HAP-1 (cell line): ENCODE measurements at regions not wholly inside any gene's neighbourhood (a gene's known extent, or its start where the extent isn't known, plus 50 kb on each side); places are given as distances from the start of the nearest gene placed in this dataset.

Source experiments
- DNase-seq, 2 experiments: peaks; one replicate each; pipeline ENCODE4 v3.0.0-alpha.2; 2016 to 2020; ENCODE audit warnings: low spot score in 2 of 2
- H3K27me3 ChIP-seq: fragments of 250-450 bp; sonication (Bioruptor Pico); 2 replicates; pipeline ENCODE4 v1.5.1; 2020; ENCODE audit warnings: low read depth, mild to moderate bottlenecking, moderate library complexity
- H3K36me3 ChIP-seq: fragments of 250-450 bp; sonication (Bioruptor Pico); replicated peaks from 2 replicates; pipeline ENCODE4 v1.5.1; 2020; ENCODE audit warnings: mild to moderate bottlenecking
- H3K4me1 ChIP-seq: fragments of 250-450 bp; sonication (Bioruptor Pico); 2 replicates; pipeline ENCODE4 v1.5.1; 2020; ENCODE audit warnings: mild to moderate bottlenecking
- H3K4me3 ChIP-seq: fragments of 250-450 bp; sonication (Bioruptor Pico); 2 replicates; pipeline ENCODE4 v1.5.1; 2020; ENCODE audit warnings: mild to moderate bottlenecking, moderate library complexity
- H3K9me3 ChIP-seq: fragments of 250-450 bp; sonication (Bioruptor Pico); 2 replicates; pipeline ENCODE4 v1.5.1; 2020; ENCODE audit warnings: mild to moderate bottlenecking, moderate library complexity
- in situ Hi-C: fragments of 300-500 bp; cut with MboI; formaldehyde crosslinking; loops from 3 replicates; pipeline ENCODE4 v1.14.3; 2020; ENCODE audit warnings: low sequenced_read_pairs, inconsistent platforms, mixed read lengths

DNA sequence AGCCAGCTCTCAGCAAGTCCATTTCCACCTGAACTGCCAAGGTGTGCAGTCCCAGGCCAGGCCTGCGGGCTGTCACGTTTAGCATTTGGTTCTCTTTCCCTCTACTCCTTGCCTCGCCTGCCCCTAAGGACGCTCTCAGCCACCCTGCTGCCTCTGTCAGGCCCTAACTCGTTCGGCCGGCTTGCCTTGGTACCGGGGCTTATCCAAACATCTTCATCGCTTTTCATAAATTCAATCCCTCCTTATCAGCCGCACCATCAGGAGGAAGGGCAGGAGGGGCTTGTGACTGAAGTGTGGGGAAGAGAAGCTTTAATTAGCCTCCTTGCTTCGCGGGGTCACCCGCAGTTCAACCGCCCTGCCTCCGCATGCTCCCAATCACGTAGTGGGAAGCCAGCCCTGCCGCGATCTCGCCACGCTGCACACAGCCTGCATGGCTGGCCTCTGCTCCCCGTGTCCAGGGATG is 231.1 kb downstream of the SOX9 start:
- Histone ChIP-seq H3K36me3 (no peaks in the 10 kb centered on the region), H3K4me3 (no peak overlapping the region), H3K9me3 (no peaks in the 10 kb centered on the region), H3K4me1 (no peaks in the 10 kb centered on the region), H3K27me3 (no peaks in the 10 kb centered on the region)
- in situ Hi-C loops, result no loop called here
- no peak for DNase-seq

DNA sequence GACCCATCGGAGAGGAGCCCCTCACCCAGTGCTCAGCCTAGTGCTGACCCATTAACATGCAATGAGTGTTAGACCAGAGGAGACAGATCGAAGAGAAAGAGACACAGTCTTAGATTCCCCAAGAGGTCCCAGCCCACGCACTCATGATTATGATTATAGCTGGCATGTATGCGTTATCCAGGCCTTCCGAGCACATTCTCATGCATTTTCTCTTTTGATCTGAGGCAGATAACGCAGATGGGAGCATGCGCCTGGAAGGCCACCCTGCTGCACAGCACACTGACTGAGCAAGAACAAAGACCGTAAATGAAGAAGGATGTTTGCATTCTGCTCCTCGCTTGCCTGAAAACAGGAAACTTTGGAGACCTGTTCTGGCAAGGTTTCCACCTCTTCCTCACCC is 232.7 kb downstream of the SOX9 start:
- Histone ChIP-seq H3K36me3 (no peaks in the 10 kb centered on the region), H3K27me3 (no peaks in the 10 kb centered on the region), H3K4me3 (no peak overlapping the region), H3K4me1 (no peaks in the 10 kb centered on the region), H3K9me3 (no peaks in the 10 kb centered on the region)
- DNase-seq, result no peak
- in situ Hi-C loops, result no loop called here

DNA sequence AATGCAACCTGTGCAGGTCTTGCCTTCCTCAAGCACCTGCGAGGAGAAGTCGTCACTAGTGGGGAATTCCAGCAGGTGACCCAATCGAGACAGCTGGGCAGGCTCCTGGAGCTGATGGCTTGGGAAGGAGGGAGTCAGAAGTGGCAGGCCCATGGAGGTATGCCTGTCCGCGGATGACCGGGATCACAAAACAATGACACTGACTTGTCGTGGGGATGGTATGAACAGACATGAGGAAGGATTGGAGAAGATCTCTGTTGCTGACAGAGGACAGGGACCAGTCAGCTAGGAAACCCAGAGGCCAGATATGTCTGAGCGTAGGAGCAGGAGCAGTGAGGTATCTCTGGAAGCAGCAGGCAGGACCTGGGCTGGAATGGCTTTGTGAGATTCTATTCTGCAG is 233.3 kb downstream of the SOX9 start:
- DNase-seq, result no peak
- H3K4me1 ChIP-seq, result no peaks in the 10 kb centered on the region
- no peaks in the 10 kb centered on the region for H3K36me3 ChIP-seq
- H3K9me3 ChIP-seq, result no peaks in the 10 kb centered on the region
- in situ Hi-C loops, result no loop called here
- no peaks in the 10 kb centered on the region for H3K27me3 ChIP-seq
- H3K4me3 ChIP-seq, result no peak overlapping the region

DNA sequence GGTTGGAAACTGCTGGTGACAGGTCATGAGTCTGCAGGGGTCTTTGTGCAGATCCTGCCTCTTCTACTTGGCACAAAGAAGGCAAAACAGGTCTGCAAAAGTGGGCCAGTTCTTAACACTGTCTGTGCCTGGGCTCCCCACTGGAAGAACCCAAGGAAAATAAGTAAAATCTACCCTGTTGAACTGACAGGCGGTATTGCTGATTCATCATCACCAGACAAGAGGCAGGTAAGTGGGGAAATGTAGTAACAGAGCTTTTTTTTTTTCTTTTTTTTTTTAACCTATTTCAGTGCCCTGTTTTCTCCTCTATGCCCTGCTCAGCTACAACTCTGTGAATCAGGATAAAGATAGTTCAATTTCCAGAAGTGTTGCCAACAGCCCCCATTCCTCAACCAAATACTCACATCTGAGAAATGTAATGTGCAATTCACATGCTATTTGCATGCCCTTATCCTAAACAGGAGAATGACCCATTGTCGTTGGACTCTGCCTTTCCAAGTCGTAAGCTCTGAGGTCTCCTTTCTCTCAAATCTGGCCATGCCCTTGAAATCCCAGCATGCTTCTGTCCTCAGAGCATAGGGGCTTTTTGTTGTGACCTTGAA is 237.0 kb downstream of the SOX9 start:
- H3K4me3 ChIP-seq, result no peak overlapping the region
- no peaks in the 10 kb centered on the region for H3K36me3 ChIP-seq
- H3K9me3 ChIP-seq, result no peaks in the 10 kb centered on the region
- no peaks in the 10 kb centered on the region for H3K27me3 ChIP-seq
- DNase-seq, result no peak
- no peaks in the 10 kb centered on the region for H3K4me1 ChIP-seq
- in situ Hi-C loops, result no loop called here

DNA sequence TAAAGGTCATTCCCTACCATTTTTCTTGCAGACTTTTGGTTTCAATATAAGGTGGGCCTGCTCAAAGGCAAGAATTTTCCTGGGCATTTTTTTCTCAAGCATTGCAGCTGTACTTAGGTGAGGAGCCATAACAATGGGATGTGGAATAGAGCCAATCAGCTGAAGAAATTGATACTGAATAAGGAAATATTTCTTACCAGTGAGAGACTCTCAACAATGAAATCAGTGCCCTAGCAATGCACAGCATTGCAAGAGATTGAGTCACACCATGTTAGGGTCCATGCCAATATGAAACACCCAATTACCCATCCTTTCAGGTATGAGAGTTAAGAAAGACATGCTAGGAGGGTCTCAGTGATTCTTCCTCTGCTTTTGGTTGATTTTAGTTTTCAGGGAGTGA is 237.6 kb downstream of the SOX9 start:
- Histone ChIP-seq H3K9me3 (no peaks in the 10 kb centered on the region), H3K4me3 (no peak overlapping the region), H3K36me3 (no peaks in the 10 kb centered on the region), H3K4me1 (no peaks in the 10 kb centered on the region), H3K27me3 (no peaks in the 10 kb centered on the region)
- in situ Hi-C loops, result no loop called here
- DNase-seq, result no peak

DNA sequence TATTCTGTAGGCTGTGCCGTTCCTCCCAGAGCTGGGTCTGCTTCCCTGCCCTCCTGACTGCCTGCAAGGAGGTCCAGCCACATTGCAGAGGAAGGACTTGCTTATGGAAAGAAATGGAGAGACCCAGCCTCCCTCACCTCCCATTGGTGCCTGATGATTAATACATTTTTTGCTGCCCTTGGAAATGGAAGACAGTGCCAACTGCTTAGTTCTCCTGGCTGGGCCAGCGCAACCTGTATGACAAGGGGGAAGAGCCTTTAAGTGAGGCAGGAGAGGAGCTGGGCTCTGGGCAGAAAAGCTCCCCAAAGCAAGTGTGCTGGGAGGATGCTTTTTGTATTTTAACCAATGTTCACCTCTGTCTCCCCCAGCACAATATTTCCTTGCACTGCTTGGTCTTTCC is 238.5 kb downstream of the SOX9 start:
- no peak for DNase-seq
- in situ Hi-C loops, result no loop called here
- Histone ChIP-seq H3K4me3 (no peak overlapping the region), H3K27me3 (no peaks in the 10 kb centered on the region), H3K4me1 (no peaks in the 10 kb centered on the region), H3K9me3 (no peaks in the 10 kb centered on the region), H3K36me3 (no peaks in the 10 kb centered on the region)

DNA sequence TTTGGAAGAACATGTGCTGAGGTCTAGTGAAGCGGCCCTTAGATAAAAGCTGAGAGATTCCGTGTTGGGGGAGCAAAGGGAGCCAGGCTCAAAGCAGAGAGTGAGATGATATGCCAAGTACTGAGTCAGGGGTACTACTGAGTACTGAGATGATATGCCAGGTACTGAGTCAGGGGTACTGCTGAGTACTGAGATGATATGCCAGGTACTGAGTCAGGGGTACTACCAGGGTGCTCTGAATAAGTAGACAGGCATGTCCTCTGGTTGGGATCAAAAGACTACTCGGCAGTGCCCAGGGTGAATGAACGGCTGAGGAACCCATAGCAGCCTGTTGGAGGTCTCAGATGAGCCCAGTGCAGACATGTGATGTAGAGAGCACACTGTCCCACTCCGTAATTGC is 239.0 kb downstream of the SOX9 start:
- in situ Hi-C loops, result loop anchor here (10.0 kb wide), 1 partner anchor 55 kb away; no protein-coding TSS in a partner anchor
- Histone ChIP-seq H3K4me3 (no peak overlapping the region), H3K27me3 (no peaks in the 10 kb centered on the region), H3K4me1 (no peaks in the 10 kb centered on the region), H3K36me3 (no peaks in the 10 kb centered on the region), H3K9me3 (no peaks in the 10 kb centered on the region)
- no peak for DNase-seq

DNA sequence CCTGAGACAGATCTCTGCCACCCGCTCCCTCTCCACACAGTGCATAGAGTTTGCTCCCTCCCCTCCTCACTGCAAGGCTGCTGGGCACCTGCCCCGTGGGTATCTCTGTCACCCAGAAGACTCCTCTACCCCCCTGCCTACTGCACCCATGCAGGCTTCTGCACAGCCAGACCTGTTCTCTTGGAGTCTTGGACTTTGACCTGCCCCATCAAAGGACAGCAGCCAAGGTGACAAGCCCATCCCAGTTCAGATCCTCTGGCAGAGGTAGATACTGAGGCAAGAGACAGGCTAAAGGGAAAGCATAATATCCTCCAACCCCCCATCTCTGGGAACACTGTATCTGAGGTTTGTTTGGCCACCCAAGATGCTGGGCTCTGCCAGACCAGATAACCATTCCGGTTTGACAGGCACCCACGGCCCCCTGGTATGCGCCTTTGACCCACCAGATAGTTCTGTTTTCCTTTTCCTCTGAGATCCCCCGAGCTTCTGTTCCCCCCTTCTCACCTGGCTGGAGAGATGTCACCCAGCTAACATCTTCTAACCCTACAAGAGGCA is 239.6 kb downstream of the SOX9 start:
- in situ Hi-C loops, result loop anchor here (10.0 kb wide), 1 partner anchor 56 kb away; no protein-coding TSS in a partner anchor
- Histone ChIP-seq H3K4me3 (no peak overlapping the region), H3K36me3 (no peaks in the 10 kb centered on the region), H3K27me3 (no peaks in the 10 kb centered on the region), H3K4me1 (no peaks in the 10 kb centered on the region), H3K9me3 (no peaks in the 10 kb centered on the region)
- no peak for DNase-seq

DNA sequence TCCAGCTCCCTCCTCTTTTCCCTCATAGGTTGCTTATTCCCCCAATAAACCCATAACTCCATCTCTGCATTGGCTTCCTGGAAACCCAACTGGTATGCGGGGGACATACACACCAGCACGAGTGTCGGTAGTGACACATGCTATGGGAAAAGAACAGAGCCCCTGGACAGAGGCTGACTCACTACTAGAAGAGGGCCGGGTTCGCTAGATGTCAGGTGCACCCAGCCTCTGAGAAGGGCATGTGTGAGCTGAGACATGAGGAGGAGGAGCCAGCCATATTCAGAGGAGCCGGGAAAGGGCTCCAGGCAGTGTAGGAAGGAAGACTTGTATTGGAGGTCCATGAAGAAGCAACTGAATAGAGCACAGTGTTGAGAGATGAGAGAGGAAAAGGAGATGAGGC is 241.1 kb downstream of the SOX9 start:
- no peak for DNase-seq
- Histone ChIP-seq H3K4me3 (no peak overlapping the region), H3K27me3 (no peaks in the 10 kb centered on the region), H3K9me3 (no peaks in the 10 kb centered on the region), H3K4me1 (no peaks in the 10 kb centered on the region), H3K36me3 (no peaks in the 10 kb centered on the region)
- in situ Hi-C loops, result loop anchor here (10.0 kb wide), 1 partner anchor 57 kb away; no protein-coding TSS in a partner anchor

DNA sequence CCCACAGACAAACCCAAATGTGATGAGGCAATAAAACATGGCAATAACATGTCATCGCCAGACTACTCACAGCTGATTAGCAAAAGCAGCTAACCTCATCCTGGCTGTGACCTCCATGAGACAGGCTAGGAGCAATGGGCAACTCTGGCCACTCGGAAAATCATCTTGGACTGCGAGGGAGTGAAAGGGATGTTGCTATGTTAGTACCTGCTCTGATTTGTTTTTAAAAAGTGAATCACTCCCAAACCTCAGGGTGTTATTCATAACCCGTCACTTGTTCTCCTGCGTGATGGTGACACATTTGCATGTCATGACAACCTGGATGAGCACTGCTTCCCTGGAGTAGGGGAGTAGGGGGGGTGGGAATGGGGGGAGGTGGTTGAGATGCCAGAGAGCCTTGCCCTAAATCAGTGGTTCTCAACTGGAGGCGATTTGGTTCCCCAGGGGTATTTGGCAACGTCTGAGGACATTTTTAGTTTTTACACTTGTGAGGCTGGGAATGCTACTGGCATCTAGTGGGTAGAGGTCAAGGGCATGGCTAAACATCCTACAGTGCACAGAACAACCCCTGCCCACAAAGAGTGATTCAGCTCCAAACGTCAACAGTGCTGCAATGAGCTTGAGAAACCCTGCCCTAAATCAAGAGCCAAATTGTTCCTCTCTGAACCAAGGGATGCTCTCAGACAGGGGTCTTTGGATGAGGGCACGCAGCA is 241.7 kb downstream of the SOX9 start:
- no peaks in the 10 kb centered on the region for H3K36me3 ChIP-seq
- in situ Hi-C loops, result loop anchor here (10.0 kb wide), 1 partner anchor 58 kb away; no protein-coding TSS in a partner anchor
- H3K4me3 ChIP-seq, result no peak overlapping the region
- DNase-seq, result no peak
- no peaks in the 10 kb centered on the region for H3K27me3 ChIP-seq
- H3K9me3 ChIP-seq, result no peaks in the 10 kb centered on the region
- H3K4me1 ChIP-seq, result no peaks in the 10 kb centered on the region

DNA sequence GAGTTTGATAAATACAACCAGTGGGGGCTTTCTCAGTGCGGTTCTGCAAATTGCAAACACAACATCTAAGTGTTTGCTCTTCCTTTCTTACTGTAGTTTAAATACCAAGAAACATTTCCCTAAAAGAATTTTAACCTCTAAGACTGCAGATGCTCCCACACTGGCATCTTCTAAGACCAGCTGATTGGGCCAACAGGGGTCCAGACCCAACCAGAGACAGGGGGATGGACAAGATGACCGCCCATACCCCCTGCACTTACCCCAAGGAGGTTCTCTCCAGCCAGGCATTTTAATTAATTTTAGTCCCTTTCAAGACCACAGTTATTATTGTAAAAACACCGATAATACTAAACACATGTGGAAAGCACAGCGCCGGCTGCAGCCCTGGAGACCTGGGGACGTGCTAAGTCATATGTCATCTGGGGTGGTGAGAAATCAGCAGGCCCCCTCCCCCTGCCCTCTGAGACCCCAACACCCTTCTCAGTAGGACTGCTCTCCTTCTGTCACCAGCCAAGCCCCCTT is 242.3 kb downstream of the SOX9 start:
- H3K9me3 ChIP-seq, result no peaks in the 10 kb centered on the region
- no peak for DNase-seq
- H3K4me3 ChIP-seq, result no peak overlapping the region
- H3K27me3 ChIP-seq, result no peaks in the 10 kb centered on the region
- no peaks in the 10 kb centered on the region for H3K36me3 ChIP-seq
- in situ Hi-C loops, result loop anchor here (10.0 kb wide), 1 partner anchor 58 kb away; no protein-coding TSS in a partner anchor
- no peaks in the 10 kb centered on the region for H3K4me1 ChIP-seq

DNA sequence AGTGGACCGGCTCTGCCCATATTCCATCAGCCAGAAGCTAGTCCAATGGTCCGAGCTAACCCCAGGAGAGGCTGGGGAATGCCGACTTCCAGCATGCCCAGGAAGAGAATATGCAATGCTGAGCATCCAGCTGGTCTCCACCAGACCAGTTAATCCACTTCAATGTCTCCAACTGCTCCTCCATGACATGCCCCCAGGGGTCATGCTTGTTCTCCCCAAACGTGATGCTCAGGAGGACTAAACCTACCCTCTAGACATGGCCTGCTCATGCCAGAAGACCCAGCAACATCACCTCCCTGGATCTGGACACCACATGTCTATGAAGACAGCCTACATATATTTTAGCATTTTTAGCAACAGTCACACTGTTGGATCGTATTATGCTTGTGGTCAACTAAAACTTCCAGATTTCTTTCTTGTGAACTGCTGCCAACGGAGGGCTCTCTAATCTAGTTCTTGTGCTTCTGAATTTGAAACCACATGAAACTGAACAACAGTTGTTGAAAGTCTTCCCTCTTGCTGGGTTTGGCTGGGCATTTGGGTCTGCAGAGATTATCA is 245.1 kb downstream of the SOX9 start:
- in situ Hi-C loops, result loop anchor here (10.0 kb wide), 1 partner anchor 61 kb away; no protein-coding TSS in a partner anchor
- no peaks in the 10 kb centered on the region for H3K36me3 ChIP-seq
- H3K4me3 ChIP-seq, result no peak overlapping the region
- H3K4me1 ChIP-seq, result no peaks in the 10 kb centered on the region
- no peaks in the 10 kb centered on the region for H3K27me3 ChIP-seq
- H3K9me3 ChIP-seq, result no peaks in the 10 kb centered on the region
- no peak for DNase-seq

DNA sequence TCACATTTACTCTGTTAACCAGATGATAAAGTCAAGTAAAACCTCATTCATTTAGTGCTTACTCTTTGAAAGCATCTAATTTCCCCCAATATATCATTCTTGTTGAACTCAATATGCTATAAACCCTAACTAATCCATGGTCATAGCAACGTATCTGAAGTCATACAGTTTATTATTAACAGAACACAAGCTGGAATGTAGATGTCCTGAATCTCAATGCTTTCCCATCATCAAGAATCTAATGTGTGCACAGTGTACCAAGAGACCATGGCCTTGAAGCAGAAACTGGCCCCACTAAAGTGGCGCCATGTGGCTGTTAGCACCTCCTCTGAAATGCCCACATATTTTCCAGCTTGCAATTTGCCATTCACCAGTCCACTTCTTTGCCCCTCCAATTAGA is 245.8 kb downstream of the SOX9 start:
- Histone ChIP-seq H3K36me3 (no peaks in the 10 kb centered on the region), H3K9me3 (no peaks in the 10 kb centered on the region), H3K4me1 (no peaks in the 10 kb centered on the region), H3K27me3 (no peaks in the 10 kb centered on the region), H3K4me3 (no peak overlapping the region)
- DNase-seq, result no peak
- in situ Hi-C loops, result loop anchor here (10.0 kb wide), 1 partner anchor 62 kb away; no protein-coding TSS in a partner anchor

DNA sequence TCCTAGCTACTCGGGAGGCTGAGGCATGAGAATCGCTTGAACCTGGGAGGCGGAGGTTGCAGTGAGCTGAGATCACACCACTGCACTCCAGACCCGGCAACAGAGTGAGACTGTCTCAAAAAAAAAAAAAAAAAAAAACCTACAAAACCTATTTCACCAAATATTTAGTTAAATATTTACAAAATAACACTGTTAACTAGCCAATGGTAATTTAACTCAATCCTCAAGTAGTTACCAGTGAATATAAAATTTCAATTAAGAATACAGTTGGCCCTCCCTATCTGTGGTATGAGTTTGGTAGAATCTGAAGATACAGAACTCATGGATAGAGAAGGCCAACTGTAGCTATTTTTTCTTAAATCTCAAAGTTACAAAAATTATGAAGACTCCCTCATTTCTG is 247.4 kb downstream of the SOX9 start:
- no peaks in the 10 kb centered on the region for H3K9me3 ChIP-seq
- H3K27me3 ChIP-seq, result no peaks in the 10 kb centered on the region
- no peak overlapping the region for H3K4me3 ChIP-seq
- no peak for DNase-seq
- in situ Hi-C loops, result loop anchor here (10.0 kb wide), 1 partner anchor 63 kb away; no protein-coding TSS in a partner anchor
- no peaks in the 10 kb centered on the region for H3K36me3 ChIP-seq
- no peaks in the 10 kb centered on the region for H3K4me1 ChIP-seq
